GM18867 (cell line): ENCODE measurements at regions not wholly inside any gene's neighbourhood (a gene's known extent, or its start where the extent isn't known, plus 50 kb on each side); places are given as distances from the start of the nearest gene placed in this dataset.
A peak's percentile ranks its signal among the peaks of the same experiment; 100 is the strongest.
"Not testable (repeated sequence)": the region's sequence is repeated elsewhere in the genome, so short reads cannot be mapped to it uniquely, and the experiment has no call there.

Experiments used
- ATAC-seq: cut with Tn5 transposase; IDR thresholded peaks from one replicate; pipeline ENCODE4 v1.9.1; 2021; ENCODE audit warnings: mild to moderate bottlenecking, moderate library complexity; ENCODE audit not compliant: unreplicated experiment

DNA sequence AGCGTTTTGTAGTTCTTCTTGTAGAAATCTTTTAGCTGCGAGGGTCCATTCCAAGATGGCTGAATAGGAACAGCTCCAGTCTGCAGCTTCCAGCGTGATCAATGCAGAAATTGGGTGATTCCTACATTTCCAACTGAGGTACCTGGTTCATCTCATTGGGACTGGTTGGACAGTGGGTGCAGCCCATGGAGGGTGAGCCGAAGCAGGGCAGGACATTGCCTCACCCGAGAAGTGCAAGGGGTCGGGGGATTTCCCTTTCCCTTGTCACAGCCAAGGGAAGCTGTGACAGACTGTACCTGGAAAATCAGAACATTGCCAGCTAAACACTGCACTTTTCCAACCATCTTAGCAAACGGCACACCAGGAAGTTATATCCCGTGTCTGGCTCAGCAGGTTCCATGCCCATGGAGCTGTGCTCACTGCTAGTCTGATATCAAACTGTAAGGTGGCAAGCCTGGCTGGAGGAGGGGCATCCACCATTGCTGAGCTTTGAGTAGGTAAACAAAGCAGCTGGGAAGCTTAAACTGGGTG, 176.0 kb upstream of the SPRY2 start:
- no peak for ATAC-seq

DNA sequence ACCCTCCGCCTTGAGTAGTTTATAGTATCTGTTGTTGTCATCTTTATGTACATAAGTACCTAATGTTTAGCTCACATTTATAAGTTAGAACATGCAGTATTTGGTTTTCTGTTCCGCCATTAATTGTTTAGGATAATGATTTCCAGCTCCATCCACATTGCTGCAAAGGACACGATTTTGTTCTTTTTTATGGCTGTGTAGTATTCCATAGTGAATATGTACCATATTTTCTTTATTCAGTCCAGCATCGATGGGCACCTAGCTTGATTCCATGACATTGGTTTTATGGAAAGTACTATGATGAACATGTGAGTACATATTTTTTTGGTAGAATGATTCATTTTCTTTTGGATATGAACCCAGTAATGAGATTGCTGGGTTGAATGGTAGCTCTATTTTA, 174.4 kb upstream of the SPRY2 start:
- ATAC-seq: no peak

DNA sequence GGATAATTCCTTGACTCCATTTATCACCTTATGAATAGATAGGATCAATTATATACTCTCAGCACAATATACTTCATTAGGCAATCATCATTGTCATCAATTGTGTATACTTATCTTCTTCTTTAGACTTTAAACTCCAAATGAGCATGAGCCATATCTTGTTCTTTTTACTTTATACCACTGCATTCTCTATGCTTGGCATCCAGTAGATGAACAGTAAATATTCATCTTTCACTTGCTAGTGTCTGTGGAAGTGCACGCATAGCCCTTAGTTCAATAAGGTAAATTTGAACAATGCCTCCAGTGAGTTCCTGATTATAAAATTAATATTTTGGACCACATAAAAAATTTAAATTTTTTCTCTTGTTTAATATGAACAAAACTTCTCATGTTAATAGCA, 172.3 kb upstream of the SPRY2 start:
- ATAC-seq: no peak

DNA sequence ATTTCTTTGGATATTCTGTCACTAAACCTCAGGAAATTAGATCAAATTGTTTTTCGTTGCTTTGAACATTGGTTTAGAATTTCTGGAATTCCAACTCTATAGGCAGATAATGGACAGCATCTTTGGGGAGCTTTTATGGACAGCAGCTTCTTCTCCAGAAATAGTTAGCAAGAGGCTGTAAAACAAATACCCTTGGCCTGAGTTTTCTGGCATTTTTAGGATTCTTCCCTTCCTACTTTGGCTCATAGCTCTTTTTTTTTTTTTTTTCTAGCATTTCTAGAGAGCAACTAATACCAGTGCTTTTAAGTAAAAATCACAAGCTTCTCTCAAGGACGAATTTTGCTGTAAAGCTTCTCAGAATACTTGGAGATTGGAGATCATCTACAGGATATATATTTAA, 169.8 kb upstream of the SPRY2 start:
- ATAC-seq: no peak

DNA sequence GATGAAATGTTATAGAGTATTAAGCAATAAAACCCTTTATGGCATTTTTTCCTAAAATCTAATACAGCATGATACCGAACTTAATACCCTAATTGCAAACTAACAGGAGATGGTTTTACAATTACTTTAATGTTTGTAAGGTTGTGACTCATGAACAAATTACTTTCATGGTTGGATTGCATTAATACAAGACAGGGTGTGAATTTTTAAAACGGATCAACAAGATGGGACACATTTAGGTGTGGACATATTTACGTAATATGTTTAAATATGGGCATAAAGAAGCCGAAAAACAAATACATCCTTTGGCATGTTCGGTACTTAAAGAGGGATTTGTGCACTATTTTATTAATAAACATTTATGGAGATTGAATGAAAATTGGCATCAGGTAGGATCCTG, 168.3 kb upstream of the SPRY2 start:
- no peak for ATAC-seq

DNA sequence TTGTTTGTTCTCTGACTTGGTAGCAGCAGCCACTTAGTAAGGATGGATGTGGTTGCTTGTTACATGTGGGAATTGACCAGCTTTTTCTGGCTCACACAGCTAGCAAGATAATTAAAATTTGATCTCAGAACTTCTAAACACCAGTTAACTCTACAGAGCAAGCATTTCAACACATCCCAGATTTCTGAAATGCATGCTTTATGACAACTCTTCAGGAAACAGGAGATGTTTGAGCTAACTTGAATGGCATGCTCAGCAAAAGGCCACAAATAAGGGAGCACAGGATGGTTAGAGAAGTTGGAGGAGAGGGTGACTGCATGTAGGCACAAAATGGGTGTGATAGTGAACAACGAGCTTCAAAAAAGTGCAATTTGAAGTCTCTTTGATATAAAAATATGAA, 167.1 kb upstream of the SPRY2 start:
- no peak for ATAC-seq

DNA sequence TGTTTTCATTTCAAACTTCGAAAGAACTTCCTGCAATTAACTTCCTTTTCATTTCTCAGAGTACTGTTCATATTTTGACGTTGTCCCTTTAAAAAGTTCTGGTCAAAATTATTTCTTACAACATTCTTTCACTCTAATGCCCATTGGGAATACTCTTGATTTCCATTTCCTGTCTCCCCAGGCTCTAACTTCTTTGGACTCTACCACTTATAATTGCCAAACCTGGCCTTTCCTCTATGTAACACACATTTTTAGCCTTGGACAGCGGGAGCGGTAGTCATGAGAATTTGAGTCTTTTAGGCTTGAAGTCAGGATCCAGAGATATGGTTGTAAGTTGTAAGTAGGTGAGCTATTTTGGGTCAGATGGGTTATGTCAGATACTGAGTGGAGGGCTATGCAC, 163.5 kb upstream of the SPRY2 start:
- no peak for ATAC-seq

DNA sequence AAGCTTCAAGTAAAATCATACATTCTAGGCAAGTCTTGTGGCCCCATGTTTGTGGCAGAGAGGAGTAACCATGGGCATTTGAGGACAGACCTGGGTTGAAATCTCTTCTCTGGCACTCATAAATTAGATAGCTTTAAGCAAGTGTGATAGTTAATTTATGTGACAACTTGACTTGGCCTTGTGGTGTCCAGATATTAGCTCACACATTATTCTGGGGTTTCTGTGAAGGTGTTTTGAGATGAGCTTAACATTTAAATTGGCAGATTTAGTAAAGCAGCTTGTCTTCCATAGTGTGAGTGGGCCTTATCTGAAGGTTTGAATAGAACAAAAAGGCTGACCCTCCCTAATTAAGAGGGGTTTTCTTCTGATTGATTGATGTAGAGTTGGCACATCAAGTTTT, 161.4 kb upstream of the SPRY2 start:
- no peak for ATAC-seq

DNA sequence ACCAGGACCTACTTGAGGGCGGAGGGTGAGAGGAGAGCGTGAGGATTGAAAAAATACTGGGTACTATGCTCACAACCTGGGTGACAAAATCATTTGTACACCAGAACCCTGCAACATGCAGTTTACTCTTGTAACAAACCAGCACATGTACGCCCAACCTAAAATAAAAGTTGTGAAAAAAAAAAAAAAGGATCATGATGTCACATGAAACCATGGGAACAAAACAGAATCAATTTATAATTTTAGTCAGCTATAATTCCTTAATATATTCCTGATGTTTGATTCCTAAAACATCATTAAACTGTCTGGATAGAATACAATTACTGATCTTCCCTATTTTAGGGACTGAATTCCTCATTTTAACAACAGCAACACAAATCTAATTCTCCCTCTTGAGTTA, 160.6 kb upstream of the SPRY2 start:
- no peak for ATAC-seq

DNA sequence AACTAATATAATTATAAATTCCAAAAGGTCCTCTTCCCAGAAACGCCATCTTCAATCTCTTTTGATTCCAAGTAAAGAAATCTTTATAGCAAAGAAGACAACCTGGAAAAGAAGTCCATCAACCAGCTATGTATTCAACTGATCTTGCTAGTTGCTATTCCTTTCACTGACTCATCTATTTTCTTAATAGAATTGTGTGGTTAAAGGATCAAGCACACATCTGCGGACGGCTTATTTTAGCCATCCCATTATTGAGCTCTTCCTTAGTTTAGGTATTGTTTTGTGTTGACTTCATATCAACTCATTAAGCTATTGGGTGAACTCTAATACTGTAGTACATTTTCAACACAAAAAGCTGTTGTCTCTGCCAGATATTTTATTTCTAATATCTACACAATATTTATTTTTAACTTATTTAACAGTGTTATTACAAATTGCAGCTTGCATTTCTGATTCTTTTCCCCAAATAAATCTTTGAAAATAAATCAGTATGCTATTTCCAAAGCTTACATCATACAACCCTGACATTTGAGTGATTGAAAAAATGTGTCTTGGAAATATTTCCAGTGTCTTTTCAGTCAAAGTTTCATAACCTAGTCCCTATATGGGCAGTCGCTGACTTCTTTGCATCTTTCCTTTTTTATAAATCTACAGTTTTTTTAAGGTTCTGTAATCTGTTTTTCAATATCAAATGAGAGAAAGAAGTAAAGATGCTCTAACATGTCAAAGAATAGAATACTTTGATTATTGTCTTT, 158.8 kb upstream of the SPRY2 start:
- ATAC-seq: no peak

DNA sequence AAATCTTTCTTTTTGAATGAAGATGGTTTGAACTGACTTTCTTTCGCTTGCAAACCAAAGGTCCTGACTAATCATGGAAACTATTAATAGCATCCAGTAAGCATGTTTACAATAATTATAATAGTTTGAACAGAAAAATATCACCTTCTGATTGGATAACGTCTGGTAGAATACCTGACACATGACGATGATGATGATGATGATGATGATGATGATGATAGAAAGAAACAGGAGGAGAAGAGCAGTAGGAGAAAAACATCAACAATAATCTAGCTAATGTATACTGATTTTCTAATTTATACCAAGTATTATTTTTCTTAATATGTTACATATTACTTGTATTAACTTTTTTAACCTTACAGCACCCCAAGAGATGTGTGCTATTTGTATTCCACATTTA, 157.5 kb upstream of the SPRY2 start:
- ATAC-seq: no peak

DNA sequence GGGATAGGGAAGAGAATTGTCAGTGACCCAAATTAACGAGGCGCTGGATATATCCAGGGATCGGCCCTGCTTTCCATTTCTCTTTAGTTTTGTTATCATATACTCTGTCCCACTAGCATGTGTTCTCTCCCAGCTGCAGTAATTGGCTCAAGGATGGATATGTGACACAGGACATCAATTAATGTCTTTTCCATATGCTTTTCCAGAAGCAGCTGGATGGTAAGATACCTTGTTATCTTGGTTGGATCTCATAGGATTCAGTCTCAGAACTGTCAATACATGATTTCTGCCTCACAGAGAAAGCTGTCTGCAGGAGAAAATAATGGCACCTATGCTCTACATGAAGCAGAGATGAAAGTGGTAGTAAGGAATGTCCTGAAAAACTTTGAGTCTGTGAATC, 157.1 kb upstream of the SPRY2 start:
- no peak for ATAC-seq

DNA sequence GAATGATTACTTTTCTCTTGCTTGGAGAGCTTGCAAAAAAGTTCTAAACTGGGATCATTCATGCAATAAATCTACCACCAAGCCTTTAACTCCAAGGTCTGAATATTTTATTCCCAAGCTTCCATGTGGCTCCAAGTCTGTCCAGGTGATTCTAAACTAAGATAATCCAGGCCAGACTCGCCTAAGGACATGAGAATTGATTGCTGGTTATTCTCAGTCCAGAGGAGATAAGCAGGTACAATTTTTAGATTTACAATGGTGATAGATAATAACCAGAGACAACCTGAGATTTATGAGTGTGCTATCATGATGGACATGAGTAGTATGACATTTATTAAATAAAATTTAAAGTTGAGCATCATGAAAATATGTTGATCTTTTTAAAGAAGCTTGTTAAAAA, 156.5 kb upstream of the SPRY2 start:
- no peak for ATAC-seq

DNA sequence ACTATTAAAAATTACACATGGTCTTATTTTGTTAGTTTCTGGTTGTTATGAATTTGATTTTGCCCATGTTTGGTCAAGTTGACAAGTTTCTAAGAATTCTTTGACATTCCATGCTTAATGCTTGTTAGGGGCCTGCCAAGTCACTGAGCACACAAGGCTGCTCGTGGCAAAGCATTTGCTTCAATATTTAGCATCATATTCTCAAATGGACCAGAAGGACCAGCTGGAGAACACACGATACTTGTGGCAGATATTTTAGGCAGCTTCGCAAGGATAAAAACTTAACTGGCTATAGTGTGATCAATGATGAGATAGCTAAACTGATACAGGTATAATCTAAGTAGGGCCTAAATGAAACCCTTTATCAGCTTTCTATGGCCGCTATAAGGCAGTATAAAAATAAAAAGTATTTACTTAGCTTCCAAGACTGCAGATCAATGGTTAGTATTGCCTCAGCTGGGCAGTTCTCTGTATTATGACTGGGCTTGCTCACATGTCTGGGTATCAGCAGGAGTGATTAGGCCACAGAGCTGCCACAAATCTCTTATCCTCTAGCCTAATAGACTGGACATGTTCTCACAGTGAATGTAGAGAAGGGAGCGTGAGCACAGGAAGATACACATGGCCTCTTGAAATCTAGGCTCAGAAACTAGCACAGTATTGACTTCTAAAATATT, 155.9 kb upstream of the SPRY2 start:
- ATAC-seq: no peak

DNA sequence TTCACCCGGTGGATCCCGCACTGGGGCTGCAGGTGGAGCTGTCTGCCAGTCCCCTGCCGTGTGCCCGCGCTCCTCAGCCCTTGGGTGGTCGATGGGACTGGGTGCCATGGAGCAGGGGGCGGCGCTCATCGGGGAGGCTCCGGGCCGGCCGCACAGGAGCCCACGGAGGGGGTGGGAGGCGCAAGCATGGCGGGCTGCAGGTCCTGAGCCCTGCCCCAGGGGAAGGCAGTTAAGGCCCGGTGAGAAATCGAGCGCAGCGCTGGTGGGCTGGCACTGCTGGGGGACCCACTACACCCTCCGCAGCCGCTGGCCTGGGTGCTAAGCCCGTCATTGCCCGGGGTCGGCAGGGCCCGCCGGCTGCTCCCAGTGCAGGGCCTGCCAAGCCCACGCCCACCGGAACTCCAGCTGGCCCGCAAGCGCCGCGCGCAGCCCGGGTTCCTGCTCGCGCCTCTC, 149.6 kb upstream of the SPRY2 start:
- ATAC-seq: not testable (repeated sequence)

DNA sequence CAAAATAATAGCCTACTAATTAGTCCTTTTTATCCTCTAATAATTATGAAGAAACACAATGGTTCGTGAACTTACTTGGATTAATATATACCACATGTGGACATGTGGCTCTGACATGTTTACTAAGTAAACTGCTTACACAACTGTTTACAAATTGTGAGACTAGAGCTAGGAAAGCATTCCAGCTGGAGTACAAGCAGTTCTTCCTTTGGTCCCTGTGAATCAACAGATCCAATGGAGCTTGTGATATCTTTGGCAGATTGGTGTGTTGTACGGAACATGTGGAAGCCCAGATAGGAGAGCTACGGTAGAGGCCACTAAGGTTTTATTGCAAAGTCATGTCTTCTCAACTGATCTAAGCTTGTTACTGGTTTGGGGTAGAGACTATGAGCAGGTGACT, 145.5 kb upstream of the SPRY2 start:
- no peak for ATAC-seq

DNA sequence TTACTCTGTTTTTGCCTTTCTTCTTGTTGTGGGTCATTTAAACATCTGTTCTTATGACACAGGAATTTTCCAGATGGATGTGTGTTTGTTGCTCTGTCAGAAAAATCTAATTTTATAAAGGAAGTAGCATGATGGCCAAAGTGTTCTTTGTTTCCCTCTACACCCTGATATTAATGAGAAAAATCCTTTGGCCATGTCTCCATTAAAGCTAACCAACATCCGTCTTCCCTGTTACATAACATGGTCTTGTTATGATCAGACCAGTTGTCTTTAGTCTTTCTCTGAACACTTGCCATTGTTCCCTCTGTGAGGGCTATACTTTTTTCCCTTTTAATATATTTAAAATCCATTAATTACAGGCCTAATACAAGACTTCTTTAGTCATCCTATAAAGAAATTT, 142.2 kb upstream of the SPRY2 start:
- ATAC-seq: no peak

DNA sequence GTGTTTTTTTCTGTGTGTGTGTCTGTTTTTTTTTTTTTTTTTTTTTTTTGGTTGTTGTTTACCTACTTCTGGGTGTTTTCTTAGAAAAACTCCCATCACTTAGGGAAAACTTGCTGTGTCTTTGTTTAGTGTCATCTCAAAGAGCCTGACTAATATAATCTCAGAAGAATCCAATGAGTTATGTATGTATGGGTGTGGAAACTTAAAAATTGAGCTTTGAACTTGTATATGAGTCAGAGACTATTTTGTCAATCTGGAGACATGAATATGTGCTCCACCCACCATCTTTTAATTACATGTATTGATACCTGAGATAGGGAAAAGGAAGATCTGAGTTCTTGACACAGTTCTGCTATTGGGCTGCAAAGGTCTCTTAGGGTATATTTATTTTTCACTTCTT, 140.7 kb upstream of the SPRY2 start:
- no peak for ATAC-seq

DNA sequence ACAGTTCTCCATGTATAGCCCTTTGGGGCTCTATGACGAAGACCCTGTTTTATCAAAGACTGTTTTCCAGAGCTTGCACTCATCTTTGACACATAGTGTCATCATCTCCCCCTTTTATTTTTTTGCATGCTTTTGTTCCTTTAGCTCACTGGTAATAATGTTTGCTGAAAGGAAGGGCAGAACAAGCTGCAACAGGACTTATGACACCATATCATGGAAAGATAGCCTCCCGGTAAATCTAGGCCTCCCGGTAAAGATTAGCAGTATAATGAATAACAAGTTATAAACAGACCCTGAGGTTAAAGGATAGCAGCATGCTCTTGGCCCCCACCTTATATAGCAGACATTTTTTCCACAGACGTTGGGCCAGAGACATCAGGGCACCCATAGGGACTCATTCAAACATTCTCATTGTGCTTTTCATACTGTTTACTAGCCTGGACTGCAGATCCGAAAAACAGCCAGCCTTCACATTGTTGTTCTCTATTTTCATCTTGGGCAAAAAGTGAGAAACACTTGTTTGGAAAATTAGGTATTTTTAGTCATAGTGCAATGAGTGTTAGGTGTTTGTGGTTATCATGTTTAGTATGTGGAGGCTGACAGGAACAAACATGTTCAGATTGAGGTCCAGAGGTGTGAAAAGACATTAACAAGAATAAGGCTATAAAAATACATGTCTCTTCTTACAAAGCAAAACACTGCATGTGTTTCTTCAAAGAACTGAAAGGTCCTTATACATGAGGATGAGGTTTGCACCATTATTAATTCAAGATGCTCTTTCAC, 136.9 kb upstream of the SPRY2 start:
- peak; percentile 89 for ATAC-seq

DNA sequence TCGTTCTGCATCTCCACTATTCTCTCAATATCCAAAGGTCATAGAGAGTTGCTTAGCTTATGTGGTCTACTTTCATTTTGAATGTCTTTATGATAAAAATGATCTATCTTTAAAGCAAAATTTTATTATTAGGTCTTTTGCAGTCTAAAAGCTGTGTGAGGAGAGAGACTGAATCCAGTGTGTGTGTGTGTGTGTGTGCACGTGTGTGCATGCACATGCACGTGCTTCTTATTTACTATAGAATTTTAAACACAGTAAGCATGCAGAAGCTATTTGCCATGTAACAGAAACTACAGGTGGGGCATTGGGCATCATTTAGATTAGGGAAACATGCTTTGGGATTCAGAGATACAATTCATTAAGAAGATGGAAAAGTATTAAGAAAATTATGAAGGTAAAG, 136.0 kb upstream of the SPRY2 start:
- ATAC-seq: no peak

DNA sequence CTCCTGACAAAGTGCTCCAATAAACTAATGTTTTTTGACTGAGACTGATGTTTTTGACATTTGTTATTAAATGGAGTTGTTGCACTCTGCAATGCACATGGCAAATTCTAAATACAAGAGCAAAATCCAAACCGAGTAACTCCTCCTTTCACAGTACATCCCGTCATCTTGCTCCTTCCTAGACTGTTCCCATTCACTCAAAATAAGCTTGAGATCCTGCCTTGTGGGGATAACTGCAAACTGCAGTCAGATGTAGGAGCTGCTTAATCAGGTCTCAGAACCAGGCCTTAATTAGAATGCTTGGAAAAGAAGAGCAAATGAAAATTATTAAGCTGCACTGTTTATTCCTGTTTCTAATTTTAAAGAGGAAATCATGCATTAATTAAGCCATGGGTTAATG, 134.8 kb upstream of the SPRY2 start:
- no peak for ATAC-seq

DNA sequence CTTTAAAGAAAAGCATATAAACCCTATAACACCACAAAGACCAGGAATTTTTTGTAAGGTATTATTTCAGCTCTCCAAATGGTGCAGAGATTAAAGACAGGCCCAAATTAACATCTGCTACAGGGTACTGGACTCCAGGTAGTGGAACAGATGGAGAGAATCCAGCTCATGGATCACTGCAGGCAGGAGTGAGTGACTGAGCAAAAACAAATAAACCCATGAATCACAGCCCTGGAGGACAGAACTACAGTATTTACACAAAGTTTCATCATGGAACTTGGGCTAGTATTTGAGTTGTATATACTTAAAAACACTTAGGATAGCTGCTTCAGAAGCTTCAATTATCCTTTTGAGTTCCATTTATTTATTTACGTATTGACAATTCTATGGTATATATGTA, 132.8 kb upstream of the SPRY2 start:
- ATAC-seq: no peak
